Activated T-cell treated with anti-CD3 and anti-CD28 coated beads for 24 hours (primary cell): ENCODE measurements at regions not wholly inside any gene's neighbourhood (a gene's known extent, or its start where the extent isn't known, plus 50 kb on each side); places are given as distances from the start of the nearest gene placed in this dataset.
"Not testable (repeated sequence)": the region's sequence is repeated elsewhere in the genome, so short reads cannot be mapped to it uniquely, and the experiment has no call there.

Source experiments
- DNase-seq: peaks from one replicate; pipeline ENCODE4 v3.0.0-alpha.2; 2020; ENCODE audit warnings: low read depth

DNA sequence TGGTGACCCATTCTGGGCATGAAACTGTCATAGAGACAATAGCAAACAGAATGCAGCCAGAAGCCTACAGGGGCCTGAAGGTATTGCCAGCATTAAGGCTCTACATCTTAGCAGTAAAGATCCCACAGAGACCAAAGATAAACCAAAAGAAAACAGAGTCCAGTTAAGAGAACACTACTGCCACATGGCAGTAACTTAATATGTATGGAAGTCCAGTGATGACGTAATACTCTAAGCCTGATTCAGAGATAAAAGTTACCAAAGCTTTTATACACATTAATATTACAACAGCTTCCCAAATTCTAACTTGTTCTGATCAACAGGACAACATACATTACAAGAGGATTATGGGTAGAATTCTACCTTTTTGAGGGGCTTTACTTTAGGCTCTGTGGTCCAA lies 371.5 kb downstream of the PRELID2 start:
- DNase-seq, result no peak

DNA sequence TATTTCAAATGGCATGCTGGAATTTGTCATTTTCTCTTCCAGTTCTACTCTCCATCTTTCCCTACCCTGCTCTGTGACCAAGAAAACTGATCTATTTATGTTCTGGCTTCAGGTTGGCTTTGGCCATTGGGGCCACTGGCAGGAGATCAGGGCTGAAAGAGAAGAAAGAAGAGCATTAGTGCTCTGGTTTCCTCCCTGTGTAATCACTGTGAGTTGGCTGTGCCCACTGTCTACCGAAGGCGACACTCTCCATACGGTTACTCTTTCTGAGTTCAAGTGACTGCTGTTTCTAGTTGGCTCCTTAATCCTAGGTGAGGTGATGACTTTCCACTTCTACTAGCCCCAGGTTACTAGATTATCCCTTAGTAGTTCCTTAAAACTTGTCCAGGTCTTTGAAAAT lies 372.6 kb downstream of the PRELID2 start:
- DNase-seq, result no peak

DNA sequence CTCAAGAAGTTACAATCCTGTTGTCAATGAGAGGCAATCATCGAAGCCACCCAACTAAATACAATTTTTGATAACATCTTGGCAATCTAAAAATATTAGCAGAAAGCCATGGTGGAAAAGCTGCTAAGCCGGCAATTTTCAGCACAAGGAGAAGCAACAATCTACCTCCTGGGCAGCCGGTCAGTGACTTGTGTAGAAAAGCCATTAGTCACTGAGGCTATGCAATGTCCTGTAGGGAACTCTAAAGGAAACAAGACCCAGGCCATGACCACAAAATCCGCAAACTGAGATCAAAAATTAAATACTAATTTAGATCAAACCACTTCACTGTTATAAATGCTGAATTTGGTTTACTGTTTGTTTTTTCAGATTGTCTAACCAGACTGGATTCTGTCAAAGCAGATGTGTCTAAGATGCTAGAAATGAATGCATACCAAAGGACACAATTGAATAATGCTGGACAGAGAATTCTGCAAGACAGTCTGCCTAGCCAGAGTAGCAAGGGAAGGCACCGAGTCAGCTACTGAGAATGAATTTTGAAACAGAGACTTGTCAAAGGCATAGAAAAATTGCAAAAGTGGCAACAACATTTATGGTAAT lies 384.8 kb downstream of the PRELID2 start:
- DNase-seq, result no peak

DNA sequence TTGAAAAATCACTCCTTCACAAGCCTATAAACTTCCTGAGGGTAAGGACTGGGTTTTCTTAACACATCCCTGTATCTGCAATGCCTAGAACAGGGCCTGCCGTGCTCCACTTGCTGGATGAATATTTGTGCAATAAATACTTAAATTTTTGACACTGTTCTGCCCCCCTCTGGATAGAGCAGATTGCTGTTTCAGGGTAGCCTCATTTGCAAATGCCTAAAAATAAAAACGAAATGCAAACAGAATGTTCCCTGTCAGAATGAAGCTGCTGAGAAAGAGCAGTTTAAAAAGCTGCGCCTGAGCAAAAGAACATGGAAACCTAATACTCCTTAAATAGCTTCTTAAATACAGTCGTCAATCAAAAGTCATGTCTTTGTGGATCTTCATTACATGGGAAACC lies 385.3 kb downstream of the PRELID2 start:
- no peak for DNase-seq

DNA sequence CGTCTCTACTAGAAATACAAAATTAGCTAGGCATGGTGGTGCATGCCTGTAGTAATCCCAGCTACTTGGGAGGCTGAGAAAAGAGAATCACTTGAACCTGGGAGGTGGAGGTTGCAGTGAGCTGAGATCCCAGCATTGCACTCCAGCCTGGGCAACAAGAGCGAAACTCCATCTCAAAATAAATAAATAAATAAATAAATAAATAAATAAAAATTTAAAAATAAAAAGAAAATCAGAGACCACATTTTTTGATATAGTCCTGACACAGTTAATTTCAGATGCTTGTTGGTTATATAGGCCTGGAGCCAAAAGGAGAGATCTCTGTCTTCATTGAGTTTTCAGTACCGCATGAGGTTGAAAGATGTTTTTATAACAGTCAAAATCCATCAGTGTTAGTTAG lies 388.3 kb downstream of the PRELID2 start:
- not testable (repeated sequence) for DNase-seq

DNA sequence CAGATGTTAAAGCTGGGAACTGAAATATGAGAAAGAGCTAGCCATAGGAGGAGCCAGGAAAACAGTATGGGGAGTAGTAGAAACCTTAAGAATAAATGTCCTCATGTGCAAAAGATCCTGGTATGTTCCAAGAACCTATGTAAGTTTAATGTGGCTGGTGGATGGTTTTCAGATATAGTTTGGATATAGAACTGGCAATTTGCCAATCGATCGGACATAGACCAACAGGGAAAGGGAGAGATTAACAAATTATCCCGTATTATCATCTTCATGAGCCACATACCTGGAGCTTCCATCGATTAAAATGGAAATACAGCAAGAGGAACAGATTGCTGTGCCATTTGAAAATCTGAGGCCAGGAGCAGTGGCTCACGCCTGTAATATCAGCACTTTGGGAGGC lies 388.7 kb downstream of the PRELID2 start:
- DNase-seq, result no peak

DNA sequence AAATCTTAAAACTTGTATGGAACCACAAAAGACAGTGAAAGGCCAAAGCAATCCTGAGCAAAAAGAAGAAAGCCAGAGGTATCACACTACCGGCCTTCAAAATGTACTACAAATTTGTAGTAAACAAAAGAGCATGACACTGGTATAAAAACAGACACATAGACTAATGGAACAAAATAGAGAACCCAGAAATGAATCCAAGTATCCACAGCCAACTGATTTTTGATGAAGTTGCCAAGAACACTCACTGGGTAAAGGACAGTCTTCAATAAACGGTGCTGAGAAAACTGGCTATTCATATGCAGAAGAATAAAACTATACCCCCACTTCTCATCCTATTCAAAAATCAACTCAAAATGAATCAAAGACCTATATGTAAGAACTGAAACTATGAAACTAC lies 390.1 kb downstream of the PRELID2 start:
- no peak for DNase-seq

DNA sequence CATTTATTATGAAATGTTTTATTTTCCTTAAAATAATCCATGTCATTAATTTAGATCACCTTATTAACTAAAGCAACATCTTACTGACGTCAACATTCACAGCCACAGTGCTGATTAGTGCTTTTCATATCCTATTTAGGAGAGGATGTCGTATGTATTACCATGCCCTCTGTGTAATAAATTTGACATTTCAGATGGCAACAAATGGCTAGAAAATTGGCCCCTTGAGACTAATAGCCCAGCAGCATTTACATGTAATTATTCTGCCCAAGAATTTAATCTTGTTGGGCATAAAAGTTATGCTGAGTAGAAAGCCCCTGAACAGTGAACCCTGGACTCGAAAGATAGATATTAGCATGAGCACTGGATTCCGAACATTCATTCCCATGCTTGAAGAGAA lies 391.2 kb downstream of the PRELID2 start:
- DNase-seq, result no peak

DNA sequence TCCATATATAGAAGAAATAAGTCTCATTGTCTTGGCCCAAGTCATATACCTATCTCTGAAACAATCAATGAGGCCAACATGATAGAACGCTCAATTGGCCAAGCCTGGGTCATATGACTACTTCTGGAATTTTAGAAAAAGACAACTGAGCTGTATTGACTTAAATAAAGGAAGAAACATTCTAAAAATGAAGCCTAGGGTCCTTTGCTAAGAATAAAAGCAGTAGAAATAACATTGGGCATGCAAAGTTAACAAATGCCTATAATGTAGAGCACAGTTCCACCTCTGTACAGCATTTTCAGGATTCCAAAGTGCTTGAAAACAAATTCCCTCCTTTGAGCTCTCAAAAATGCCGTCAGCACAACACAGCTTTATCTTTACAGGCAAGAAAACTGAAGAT lies 391.8 kb downstream of the PRELID2 start:
- no peak for DNase-seq

DNA sequence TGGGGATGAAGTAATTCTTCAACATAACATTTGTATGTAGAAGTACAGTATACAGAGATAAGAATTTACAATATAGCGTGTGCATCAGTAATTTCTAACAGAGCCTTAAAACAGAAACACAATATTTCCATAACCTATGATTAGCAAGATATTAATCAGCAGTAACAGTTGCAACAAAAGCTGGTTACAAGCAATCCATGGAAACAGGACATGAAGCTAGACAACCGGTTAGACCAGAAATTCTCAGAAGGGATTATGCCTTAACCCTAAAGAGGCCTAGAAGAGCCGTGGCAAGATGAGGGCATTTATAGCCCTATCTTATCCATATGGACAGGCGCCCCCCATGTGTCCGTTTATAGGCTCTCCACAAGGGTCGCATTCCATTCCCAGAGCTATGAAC lies 392.5 kb downstream of the PRELID2 start:
- DNase-seq, result not testable (repeated sequence)

DNA sequence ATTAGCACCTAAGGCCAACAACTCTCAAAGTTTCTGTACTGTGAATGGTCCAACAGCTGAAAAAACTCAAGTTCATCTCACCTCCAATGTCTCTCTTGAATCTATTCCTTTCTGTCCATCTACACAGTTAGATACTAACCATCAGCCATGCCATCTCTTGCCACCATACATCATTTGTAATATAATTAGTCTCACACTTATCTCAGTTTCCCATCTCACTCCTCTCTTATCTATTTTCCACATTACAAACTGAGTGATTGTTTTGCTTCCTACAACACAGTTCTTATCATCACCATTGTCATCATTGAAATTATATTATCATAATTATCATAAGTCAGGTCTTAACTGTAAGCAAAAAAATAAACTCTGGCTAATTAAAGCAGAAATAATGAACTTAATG lies 393.9 kb downstream of the PRELID2 start:
- DNase-seq, result no peak

DNA sequence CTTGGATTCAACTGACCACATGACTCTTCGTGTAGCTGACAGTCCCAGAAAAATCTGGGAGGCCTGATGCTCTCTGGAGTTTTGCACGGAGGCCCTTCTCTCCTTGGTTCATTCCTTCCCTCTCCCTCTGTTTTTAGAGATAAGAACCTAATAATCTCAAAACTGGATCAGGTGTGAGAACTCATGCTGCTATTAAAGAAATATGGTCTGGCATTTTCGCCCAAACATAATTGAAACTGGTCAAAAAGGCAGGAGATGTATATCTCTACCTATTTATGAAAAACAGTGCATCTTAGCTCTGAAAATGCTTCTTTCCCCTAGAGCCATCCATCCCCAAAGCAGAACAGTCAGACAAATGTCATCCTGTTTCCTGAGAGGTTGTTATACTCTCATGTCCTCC lies 397.5 kb downstream of the PRELID2 start:
- no peak for DNase-seq

DNA sequence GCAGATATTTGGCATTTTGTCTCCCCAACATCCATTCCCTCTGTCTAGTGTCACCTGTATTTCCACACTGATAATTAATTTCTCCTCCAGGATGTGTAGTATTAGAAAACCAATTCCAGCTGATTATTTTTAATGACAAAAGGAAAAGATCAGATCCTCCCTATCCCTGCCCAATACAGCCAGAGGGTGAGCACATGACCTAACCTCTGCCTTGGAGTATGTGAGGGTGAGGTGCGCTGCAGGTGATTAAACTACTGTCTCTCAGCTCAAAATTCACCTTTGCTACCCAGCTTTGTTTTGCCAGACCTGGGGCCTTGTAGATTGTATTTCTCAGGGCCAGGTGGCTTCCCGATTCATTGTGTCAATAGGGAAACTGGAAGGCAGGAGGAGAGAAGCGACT lies 402.1 kb downstream of the PRELID2 start:
- no peak for DNase-seq

DNA sequence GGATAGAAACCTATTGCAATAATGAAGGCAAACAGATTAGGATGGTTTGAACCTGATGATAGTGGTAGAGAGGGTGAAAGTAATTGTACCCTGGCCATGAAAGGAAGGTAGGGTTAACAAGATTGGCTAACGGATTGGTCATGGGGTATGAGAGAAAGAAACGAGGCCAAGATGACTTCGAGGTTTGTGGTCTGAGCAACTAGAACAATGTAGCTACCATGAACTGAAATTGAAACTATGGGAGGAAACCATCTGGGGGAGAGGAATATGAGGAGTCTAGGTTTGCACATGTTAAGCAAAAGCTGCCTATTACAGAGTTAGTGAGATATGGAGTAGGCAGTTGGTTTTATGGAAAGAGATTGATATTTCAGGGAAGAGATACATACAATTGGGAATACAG lies 406.0 kb downstream of the PRELID2 start:
- DNase-seq, result no peak

DNA sequence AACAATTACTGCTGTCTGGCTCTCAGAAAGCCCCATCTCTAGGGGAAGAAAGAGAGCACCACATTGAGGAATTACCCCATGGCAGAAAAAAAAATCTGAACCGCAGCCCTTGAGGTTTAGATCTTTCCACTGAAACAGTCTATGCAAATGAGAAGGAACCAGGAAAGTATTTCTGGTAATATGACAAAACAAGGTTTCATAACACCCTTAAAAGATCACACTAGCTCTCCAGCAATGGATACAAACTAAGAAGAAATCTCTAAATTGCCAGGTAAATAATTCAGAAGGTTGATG lies 427.1 kb downstream of the PRELID2 start:
- DNase-seq, result no peak

DNA sequence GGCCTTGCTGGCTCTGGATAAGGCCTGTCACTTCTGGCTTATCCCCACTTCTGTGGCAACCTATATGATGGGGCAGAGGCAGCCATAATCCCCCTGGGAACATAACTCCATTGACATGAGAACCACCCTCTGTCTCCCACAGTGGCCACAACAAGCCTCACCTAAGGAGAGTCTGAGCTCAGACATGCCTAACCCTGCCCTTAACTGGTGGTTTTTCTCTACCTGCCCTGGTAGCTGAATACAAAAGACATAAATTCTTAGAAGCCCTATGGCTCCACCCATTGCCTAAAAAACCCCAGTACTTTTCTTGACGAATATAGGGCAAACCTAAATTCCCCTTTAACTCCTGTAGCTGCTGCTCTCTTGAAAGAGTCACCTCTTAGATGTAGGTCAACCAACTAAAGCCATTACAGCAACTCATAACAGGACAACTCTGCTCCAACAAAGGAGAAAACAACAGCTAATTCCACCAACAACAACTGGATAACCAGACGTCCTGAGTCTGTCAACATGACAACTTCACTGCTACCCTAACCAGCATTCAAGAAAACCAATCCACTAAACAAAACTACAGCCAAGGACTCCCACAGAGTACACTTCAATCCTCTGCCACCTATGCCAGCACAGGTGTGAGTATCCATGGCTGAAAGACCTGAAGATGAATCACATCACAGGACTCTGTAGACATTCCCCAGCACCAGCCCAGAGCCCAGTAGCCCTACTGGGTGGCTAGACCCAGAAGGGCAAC lies 427.7 kb downstream of the PRELID2 start:
- no peak for DNase-seq

DNA sequence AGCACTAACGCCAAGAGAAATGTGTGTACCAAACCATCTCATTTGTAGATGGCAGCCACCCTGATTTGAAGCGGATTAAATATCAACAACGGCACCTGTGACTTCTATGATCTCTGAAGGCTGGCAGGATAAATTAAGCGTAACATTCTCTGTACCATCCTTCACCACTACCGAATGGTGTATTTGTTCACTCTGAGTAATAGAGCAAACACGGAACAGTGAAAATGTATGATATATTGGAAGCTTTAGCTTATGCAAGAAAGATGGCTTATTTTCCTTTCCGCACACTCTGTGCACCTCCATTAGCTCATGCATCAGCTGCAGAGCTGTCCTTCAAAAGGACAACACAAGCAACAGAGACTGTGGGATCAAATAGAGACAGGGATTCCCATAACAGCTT lies 431.1 kb downstream of the PRELID2 start:
- no peak for DNase-seq

DNA sequence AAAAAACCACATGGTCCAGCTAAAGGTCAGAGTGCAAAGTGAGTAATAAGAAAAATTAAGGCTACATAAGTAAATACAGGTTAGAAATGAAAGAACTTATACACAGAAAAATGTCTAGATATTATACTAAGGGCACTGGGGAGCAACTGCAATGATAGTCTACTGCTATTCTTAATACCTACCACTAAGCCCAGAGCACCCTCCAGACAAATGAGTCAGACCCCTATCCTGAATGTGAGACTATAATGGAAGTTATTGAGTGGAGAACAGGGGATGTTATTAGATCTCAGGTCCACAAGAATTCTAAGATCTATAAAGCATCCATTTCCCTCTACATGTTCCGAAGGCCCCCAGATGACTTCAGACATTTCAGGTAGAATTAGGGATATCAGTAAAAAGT lies 438.3 kb downstream of the PRELID2 start:
- DNase-seq, result no peak

DNA sequence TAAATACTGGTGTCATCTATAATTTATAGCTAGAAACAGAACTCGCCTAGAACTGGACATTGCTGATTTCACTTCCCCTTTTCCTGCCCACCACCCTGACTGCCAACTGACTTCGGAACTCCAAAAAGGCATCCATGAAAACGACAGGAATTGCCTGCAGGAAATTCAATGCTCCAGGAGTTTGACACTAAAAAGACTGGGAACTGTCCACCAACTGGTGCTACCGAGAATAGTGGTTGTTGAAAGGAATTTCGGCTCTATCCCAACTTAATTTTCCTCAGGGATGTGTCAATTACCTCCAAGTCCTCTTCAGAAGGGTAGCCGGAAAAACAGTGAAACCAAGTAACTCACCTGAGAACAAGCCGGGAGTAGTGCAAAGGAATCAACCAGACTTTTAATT lies 440.0 kb downstream of the PRELID2 start:
- DNase-seq, result not testable (repeated sequence)

DNA sequence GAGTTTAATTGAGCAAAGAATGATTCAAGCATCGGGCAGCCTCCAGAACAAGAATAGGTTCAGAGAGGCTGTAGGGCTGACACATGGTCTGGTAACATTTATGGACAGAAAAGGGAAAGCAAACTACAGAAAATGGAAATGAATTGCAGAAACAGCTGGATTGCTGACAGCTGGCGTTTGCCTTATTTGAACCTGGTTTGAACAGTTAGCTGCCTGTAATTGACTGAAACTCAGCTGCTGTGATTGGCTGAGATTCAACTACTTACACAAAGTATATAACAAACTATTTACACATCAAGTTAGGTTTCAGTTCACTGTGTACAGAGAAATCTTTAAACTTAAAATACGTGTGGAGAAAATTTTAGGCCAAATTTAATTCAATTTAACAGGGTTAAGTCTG lies 441.7 kb downstream of the PRELID2 start:
- no peak for DNase-seq

DNA sequence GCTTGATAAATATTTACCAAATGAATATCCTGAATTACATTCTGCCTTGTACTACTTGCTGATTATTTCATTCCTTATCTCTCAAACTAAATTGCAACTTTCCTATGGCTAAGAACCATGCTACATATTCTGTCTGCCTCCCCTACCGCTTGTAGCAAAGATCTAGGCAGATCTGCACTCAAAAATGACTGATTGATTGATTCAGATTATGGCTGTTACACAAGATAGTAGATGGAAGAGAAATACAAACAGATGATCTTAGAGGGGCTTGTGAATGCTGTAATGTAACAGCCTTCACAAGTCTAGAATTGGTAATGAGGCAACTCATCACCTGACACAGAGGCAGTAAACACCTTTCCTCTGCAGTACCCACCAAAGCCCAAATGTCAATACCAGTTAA lies 446.1 kb downstream of the PRELID2 start:
- no peak for DNase-seq

DNA sequence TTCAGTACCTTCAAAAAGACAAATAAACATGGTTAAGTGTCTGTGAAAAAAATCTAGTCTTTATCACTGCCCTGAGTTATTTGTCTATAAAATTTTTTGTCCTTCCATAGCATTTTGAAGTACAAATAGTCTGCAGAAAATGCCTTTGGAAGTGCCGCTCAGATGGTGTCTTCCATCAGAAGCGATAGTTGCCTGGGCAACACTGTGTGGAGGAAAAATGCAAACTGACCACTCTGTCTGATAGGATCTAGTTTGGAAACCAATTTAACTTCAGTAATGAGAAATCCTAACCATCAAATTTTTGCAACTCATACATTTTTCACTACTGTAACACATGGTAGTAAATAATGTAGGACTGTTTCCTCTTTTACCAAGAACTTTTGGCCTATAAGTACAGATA lies 449.9 kb downstream of the PRELID2 start:
- no peak for DNase-seq

DNA sequence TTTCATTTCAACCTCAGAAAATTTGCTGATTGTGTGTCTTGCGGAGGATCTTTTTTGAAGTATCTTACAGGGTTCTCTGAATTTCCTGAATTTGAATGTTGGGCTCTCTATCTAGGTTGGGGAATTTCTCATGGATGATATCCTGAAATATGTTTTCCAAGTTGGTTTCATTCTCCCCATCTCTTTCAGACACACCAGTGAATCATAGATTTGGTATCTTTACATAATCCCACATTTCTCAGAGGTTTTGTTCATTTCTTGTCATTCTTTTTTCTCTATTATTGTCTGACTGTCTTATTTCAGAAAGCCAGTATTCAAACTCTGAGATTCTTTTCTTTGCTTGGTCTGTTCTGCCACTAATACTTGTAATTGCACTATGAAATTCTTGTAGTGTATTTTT lies 456.9 kb downstream of the PRELID2 start:
- DNase-seq, result no peak

DNA sequence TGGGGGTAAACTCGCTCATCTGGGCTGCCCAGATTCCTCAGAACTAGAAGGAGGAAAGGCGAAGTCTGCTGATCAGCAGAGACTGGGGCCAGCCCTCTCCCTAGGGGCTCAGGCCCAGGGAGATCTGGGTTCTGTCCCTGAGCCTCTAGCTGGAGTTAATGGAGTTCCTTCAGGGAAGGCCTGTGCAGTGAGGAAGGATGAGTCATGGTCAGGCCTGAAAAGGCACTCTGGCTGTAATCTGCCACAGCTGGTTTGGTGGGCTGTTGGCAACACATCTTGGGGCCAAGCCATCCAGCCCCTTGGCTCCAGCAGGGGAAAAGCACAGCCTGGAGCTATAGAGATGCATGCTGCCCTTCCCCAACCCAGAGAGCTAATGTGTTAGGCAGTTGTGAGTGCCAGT lies 459.6 kb downstream of the PRELID2 start:
- no peak for DNase-seq
